ENCODE measurements at regions not wholly inside any gene's neighbourhood (a gene's known extent, or its start where the extent isn't known, plus 50 kb on each side); places are given as distances from the start of the nearest gene placed in this dataset.

DNA sequence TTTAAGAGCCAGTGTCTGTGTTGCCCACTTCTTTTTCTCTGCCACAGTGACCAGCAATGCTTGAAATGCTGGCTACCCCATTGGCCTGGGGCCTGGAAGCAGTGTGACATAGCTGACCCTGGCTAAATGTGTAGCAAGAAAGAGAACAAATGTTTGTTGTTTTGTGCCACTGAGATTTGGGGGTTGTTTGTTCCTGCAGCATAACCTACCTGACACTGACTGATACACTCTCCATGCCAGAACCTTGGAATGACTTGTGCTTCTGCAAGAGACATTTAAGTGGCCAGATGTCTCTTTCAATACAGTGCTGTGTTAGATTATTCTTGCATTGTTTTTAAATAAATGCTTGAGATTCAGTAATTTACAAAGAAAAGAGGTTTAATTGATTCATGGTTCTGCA is 411.5 kb downstream of the TYW1 start:
- DNase-seq (ENCODE audit: low spot score in 2 of 2) = no peak
- no peaks in the 10 kb centered on the region for H3K27me3 ChIP-seq

DNA sequence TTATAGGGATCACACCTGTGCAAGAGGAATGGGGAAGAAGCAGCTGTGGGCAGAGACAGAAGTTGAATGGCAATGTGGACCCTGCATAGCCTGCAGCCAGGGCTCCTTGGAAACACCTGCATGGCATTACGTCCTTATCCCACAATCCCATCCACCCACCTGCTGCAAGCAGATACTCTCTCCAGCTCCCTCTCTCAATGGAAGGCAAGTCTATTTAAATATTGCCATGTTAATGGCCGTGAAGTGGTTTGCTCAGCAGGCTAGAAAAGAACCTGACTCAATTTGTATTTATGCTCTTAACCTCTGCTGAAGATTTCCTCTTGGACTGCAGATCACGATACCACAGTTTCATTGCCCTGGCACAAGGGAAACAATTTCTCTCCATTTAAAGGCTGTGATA is 417.0 kb downstream of the TYW1 start:
- WGBS = 65% methylated on average over 3 of the region's 3 CpGs
- Histone ChIP-seq H3K9me3 (peaks cover 5% of the 10 kb centered on the region), H3K27me3 (no peaks in the 10 kb centered on the region), H3K4me1 (no peaks in the 10 kb centered on the region), H3K4me3 (no peak overlapping the region), H3K36me3 (no peaks in the 10 kb centered on the region), H3K27ac (no peak overlapping the region)
- no peak for DNase-seq (ENCODE audit: low spot score in 2 of 2)
- no peak for TF ChIP-seq POLR2A (IDR thresholded peaks at IDR 0.05)
- TF ChIP-seq, protein P1, sequence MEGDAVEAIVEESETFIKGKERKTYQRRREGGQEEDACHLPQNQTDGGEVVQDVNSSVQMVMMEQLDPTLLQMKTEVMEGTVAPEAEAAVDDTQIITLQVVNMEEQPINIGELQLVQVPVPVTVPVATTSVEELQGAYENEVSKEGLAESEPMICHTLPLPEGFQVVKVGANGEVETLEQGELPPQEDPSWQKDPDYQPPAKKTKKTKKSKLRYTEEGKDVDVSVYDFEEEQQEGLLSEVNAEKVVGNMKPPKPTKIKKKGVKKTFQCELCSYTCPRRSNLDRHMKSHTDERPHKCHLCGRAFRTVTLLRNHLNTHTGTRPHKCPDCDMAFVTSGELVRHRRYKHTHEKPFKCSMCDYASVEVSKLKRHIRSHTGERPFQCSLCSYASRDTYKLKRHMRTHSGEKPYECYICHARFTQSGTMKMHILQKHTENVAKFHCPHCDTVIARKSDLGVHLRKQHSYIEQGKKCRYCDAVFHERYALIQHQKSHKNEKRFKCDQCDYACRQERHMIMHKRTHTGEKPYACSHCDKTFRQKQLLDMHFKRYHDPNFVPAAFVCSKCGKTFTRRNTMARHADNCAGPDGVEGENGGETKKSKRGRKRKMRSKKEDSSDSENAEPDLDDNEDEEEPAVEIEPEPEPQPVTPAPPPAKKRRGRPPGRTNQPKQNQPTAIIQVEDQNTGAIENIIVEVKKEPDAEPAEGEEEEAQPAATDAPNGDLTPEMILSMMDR (IDR thresholded peaks at IDR 0.05) = no peak
- no peak for TF ChIP-seq EP300 (IDR thresholded peaks at IDR 0.05)
- no peak for TF ChIP-seq POLR2AphosphoS5 (IDR thresholded peaks at IDR 0.05)

More for the DNA sequence above, 411.5 kb downstream of the TYW1 start:
- H3K4me1 ChIP-seq = no peaks in the 10 kb centered on the region
- no peak overlapping the region for H3K4me3 ChIP-seq
- TF ChIP-seq, protein P1 (IDR thresholded peaks at IDR 0.05) = no peak
- TF ChIP-seq EP300 (IDR thresholded peaks at IDR 0.05) = no peak
- no peaks in the 10 kb centered on the region for H3K36me3 ChIP-seq
- no peaks in the 10 kb centered on the region for H3K9me3 ChIP-seq
- H3K27ac ChIP-seq = no peak overlapping the region

DNA sequence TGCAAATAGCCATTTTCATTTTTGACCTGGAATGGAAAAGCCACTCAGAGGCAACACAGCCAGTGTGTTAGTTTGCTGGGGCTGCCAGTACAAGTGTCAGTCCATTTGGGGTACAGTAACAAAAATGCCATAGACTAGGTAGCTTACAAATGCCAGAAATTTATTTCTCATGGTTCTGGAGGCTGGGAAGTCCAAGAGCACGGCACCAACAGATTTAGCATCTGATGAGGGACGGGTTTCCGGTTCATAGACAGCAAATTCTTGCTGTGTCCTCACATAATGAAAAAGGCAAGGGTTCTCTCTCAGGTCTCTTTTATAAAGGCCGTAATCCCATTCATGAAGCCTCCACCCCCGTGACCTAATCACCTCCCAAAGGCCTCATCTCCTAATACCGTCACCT is 418.2 kb downstream of the TYW1 start:
- TF ChIP-seq, protein P1 (IDR thresholded peaks at IDR 0.05) = no peak
- no peak for DNase-seq (ENCODE audit: low spot score in 2 of 2)
- H3K4me1 ChIP-seq = no peaks in the 10 kb centered on the region
- no peak overlapping the region for H3K4me3 ChIP-seq
- peaks cover 5% of the 10 kb centered on the region for H3K9me3 ChIP-seq
- H3K27ac ChIP-seq = no peak overlapping the region
- no peaks in the 10 kb centered on the region for H3K27me3 ChIP-seq
- H3K36me3 ChIP-seq = no peaks in the 10 kb centered on the region
- 93% methylated on average over 6 of the region's 6 CpGs for WGBS

DNA sequence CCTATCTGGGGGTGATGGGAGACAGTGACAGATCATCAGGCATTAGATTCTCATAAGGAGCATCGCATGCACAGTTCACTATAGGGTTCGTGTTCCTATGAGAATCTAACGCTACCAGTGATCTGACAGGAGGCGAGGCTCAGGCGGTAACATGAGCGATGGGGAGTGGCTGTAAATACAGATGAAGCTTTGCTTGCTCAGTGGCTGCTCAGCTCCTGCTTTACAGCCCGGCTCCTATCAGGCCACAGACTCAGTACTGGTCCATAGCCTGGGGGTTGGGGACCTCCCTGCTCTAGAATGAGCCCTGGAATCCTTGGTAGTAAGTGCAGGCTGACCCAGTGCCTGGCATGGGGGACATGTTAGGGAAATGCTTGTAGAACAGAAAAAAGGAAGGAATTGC is 426.0 kb downstream of the TYW1 start:
- 92% methylated on average over 7 of the region's 7 CpGs for WGBS
- no peak overlapping the region for H3K27ac ChIP-seq
- DNase-seq (ENCODE audit: low spot score in 2 of 2) = no peak
- no peak for TF ChIP-seq EP300 (IDR thresholded peaks at IDR 0.05)
- TF ChIP-seq, protein P1 (IDR thresholded peaks at IDR 0.05) = no peak
- no peak for TF ChIP-seq POLR2AphosphoS5 (IDR thresholded peaks at IDR 0.05)
- no peak for TF ChIP-seq POLR2A (IDR thresholded peaks at IDR 0.05)
- no peaks in the 10 kb centered on the region for H3K9me3 ChIP-seq
- no peaks in the 10 kb centered on the region for H3K36me3 ChIP-seq
- no peaks in the 10 kb centered on the region for H3K27me3 ChIP-seq
- H3K4me3 ChIP-seq = no peak overlapping the region
- H3K4me1 ChIP-seq = no peaks in the 10 kb centered on the region

DNA sequence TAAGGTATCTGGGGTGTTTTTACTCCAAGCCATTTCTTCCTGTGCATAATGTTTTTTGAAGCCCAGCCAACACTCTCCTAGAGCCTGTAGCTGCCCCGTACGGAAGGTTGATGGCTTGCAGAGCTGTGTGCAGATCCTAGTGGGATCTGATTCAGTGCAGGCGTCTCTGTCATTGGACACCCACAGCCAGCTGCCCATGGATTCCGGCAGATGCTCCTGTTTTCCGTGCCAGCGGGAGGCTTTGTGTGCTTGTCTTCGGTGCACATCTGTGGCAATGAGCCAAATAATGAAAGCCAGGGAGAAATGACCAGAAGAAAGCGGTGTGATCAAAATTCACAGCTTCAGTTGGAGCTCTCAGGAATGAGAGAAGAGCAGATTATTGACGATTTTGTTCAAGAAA is 426.4 kb downstream of the TYW1 start:
- no peak for TF ChIP-seq EP300 (IDR thresholded peaks at IDR 0.05)
- TF ChIP-seq POLR2AphosphoS5 (IDR thresholded peaks at IDR 0.05) = no peak
- TF ChIP-seq, protein P1 (IDR thresholded peaks at IDR 0.05) = no peak
- TF ChIP-seq POLR2A (IDR thresholded peaks at IDR 0.05) = no peak
- no peaks in the 10 kb centered on the region for H3K36me3 ChIP-seq
- H3K9me3 ChIP-seq = no peaks in the 10 kb centered on the region
- peaks cover under 1% of the 10 kb centered on the region for H3K27me3 ChIP-seq
- no peak for DNase-seq (ENCODE audit: low spot score in 2 of 2)
- no peaks in the 10 kb centered on the region for H3K4me1 ChIP-seq
- no peak overlapping the region for H3K27ac ChIP-seq
- no peak overlapping the region for H3K4me3 ChIP-seq
- 42% methylated on average over 8 of the region's 9 CpGs for WGBS
